ENCODE measurements at regions not wholly inside any gene's neighbourhood (a gene's known extent, or its start where the extent isn't known, plus 50 kb on each side); places are given as distances from the start of the nearest gene placed in this dataset.

DNA sequence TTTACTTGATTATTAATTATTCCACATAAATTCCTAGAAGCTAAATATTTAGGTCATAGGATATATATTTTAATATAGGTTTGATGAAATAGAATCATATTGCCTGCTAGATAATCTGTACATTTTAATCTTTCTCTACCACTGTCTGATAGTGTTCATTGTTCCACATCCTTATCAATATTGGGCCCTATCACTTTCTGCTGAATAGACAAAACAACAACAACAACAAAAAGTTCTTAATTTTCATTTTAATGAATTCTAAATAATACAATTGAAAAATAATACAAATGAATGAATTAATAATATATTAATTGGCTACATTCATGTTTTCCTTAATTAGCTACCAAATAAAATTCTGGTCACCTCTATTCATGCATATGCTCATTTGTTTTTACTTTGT is 1437.2 kb downstream of the LRFN5 start:
- Histone ChIP-seq H3K27ac (ENCODE audit: low read length in 2 of 2) (no peak overlapping the region), H3K9me3 (ENCODE audit: control extremely low read depth in 1 of 3, control insufficient read depth in 2 of 3, insufficient read depth in 1 of 3, low read length in 2 of 3) (no peaks in the 10 kb centered on the region), H3K9ac (ENCODE audit: low read length) (no peak overlapping the region), H3K79me2 (ENCODE audit: control insufficient read depth, insufficient read depth, low read length) (no peaks in the 10 kb centered on the region), H3K4me1 (ENCODE audit: control insufficient read depth in 2 of 2, insufficient read depth in 2 of 2, low read length in 2 of 2) (no peaks in the 10 kb centered on the region), H3K27me3 (replicated peaks in 1 of 4; ENCODE audit: control extremely low read depth in 1 of 4, control insufficient read depth in 3 of 4, insufficient read depth in 4 of 4, low read length in 3 of 4) (no peaks in the 10 kb centered on the region), H3K36me3 (replicated peaks in 1 of 2; ENCODE audit: control extremely low read depth in 1 of 2, control insufficient read depth in 1 of 2, extremely low read depth in 1 of 2, insufficient read depth in 2 of 2, low read length in 1 of 2) (no peaks in the 10 kb centered on the region), H3K4me3 (ENCODE audit: control extremely low read depth in 1 of 5, extremely low read depth in 1 of 5, insufficient read depth in 1 of 5, low read depth in 2 of 5, low read length in 4 of 5) (no peak overlapping the region), H2AFZ (ENCODE audit: insufficient read depth, low read depth, low read length, poor library complexity, severe bottlenecking) (no peak overlapping the region), H3K4me2 (replicated peaks; ENCODE audit: low read depth, low read length, poor library complexity, severe bottlenecking) (no peak overlapping the region), H4K20me1 (ENCODE audit: control insufficient read depth, insufficient read depth, low read length, poor library complexity, severe bottlenecking) (no peaks in the 10 kb centered on the region)
- Mint-ChIP-seq H3K4me3 (no peak overlapping the region), H3K9me3 (ENCODE audit: insufficient read depth) (no peaks in the 10 kb centered on the region), H3K4me1 (no peaks in the 10 kb centered on the region), H3K27me3 (no peaks in the 10 kb centered on the region), H3K27ac (no peak overlapping the region)
- ChIA-PET POLR2A (no interaction called here), CTCF (no interaction called here)
- no peak for TF ChIP-seq EZH2 (IDR thresholded peaks at IDR 0.05; ENCODE audit: borderline replicate concordance, insufficient read depth, low read depth, low read length, poor library complexity, severe bottlenecking)
- TF ChIP-seq CTCF (IDR thresholded peaks at IDR 0.05): no peak
- DNase-seq (no peak), ATAC-seq (ENCODE audit: low read depth) (no peak)
- intact Hi-C loops (cut with micrococcal nuclease): no loop called here

- ATAC-seq (ENCODE audit: low read depth) (no peak), DNase-seq (no peak)
- no peaks in the 10 kb centered on the region for H4K20me1 ChIP-seq (ENCODE audit: control insufficient read depth, insufficient read depth, low read length, poor library complexity, severe bottlenecking)
- H3K79me2 ChIP-seq (ENCODE audit: control insufficient read depth, insufficient read depth, low read length): no peaks in the 10 kb centered on the region
- Mint-ChIP-seq H3K4me1 (no peaks in the 10 kb centered on the region), H3K4me3 (no peak overlapping the region), H3K27me3 (no peaks in the 10 kb centered on the region), H3K9me3 (ENCODE audit: insufficient read depth) (no peaks in the 10 kb centered on the region), H3K27ac (no peak overlapping the region)
- ChIA-PET CTCF (no interaction called here), POLR2A (no interaction called here)
- no peak overlapping the region for H3K27ac ChIP-seq (ENCODE audit: low read length in 2 of 2)
- WGBS (ENCODE audit: insufficient coverage): 14% methylated on average over 1 of the region's 2 CpGs
- H3K4me3 ChIP-seq (ENCODE audit: control extremely low read depth in 1 of 5, extremely low read depth in 1 of 5, insufficient read depth in 1 of 5, low read depth in 2 of 5, low read length in 4 of 5): no peak overlapping the region
- H3K9me3 ChIP-seq (ENCODE audit: control extremely low read depth in 1 of 3, control insufficient read depth in 2 of 3, insufficient read depth in 1 of 3, low read length in 2 of 3): no peaks in the 10 kb centered on the region
- no peak overlapping the region for H3K4me2 ChIP-seq (replicated peaks; ENCODE audit: low read depth, low read length, poor library complexity, severe bottlenecking)
- H3K4me1 ChIP-seq (ENCODE audit: control insufficient read depth in 2 of 2, insufficient read depth in 2 of 2, low read length in 2 of 2): no peaks in the 10 kb centered on the region
- no peak overlapping the region for H3K9ac ChIP-seq (ENCODE audit: low read length)
- H2AFZ ChIP-seq (ENCODE audit: insufficient read depth, low read depth, low read length, poor library complexity, severe bottlenecking): no peak overlapping the region
- no peaks in the 10 kb centered on the region for H3K36me3 ChIP-seq (replicated peaks in 1 of 2; ENCODE audit: control extremely low read depth in 1 of 2, control insufficient read depth in 1 of 2, extremely low read depth in 1 of 2, insufficient read depth in 2 of 2, low read length in 1 of 2)
- TF ChIP-seq EZH2 (IDR thresholded peaks at IDR 0.05; ENCODE audit: borderline replicate concordance, insufficient read depth, low read depth, low read length, poor library complexity, severe bottlenecking) (no peak), CTCF (IDR thresholded peaks at IDR 0.05) (no peak)
- no peaks in the 10 kb centered on the region for H3K27me3 ChIP-seq (replicated peaks in 1 of 4; ENCODE audit: control extremely low read depth in 1 of 4, control insufficient read depth in 3 of 4, insufficient read depth in 4 of 4, low read length in 3 of 4)
- intact Hi-C loops (cut with micrococcal nuclease): no loop called here
Observed at GRCh38 chr14:43042408-43042807, 1435.7 kb downstream of the LRFN5 start.

All from B cell (primary cell).